GM18499 (cell line): ENCODE measurements at regions not wholly inside any gene's neighbourhood (a gene's known extent, or its start where the extent isn't known, plus 50 kb on each side); places are given as distances from the start of the nearest gene placed in this dataset.
"Not testable (repeated sequence)": the region's sequence is repeated elsewhere in the genome, so short reads cannot be mapped to it uniquely, and the experiment has no call there.

ENCODE experiments used
- ATAC-seq: cut with Tn5 transposase; IDR thresholded peaks from one replicate; pipeline ENCODE4 v1.9.1; 2021; ENCODE audit warnings: moderate number of reproducible peaks; ENCODE audit not compliant: insufficient read depth, unreplicated experiment

DNA sequence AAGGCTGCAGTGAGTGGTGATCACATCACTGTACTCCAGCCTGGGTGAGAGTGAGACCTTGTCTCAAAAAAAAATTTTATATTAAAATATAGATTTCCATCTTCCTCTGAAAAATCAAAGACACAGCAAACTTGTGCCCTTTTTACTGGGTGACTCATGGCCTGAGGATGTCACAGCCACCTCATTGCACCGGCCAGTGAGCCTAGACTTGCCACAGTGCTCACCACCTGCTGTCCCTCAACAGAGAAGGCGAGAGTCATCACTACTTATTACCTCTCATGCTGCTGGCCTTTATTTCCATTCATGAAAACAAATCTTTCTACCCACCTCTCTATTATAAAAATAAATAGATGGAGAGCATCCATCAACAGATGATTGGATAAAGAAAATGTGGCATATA, 295.8 kb downstream of the PREX1 start:
- no peak for ATAC-seq

DNA sequence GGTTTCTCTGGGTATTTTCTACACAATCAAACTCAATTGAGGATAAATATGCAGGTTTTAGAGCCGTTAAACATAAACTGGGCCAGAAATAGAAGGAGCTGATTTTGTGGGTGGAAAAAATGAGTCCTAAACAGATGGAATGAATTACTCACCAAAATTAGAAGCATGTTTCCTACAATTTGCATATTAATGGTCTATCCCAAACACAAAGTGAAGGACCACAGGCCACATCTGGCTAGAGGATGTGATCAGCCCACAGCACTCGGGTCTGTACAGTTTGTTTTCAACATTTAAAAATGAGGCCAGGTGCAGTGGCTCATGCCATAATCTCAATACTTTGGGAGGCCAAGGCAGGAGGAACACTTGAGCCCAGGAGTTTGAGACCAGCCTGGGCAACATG, 296.3 kb downstream of the PREX1 start:
- ATAC-seq = no peak

DNA sequence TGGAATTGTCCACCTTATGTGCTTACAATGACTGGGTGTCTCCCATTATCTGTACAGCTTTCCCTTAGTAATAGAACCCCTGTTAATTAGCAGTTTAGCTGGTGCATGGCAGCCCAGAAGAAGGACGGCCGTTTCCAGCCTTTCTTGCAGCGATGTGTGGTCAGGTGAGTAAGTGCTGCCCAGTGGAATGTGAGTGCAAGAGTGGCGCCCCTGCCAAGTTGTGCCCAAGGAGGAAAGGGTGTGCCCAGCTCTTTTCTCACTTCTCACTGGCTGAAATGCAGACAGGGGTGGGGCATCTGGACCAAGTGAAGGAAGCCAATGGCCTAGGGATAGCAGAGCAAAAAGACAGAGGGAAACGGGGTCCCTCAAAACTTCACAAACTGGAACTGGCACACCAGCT, 296.8 kb downstream of the PREX1 start:
- ATAC-seq = no peak

DNA sequence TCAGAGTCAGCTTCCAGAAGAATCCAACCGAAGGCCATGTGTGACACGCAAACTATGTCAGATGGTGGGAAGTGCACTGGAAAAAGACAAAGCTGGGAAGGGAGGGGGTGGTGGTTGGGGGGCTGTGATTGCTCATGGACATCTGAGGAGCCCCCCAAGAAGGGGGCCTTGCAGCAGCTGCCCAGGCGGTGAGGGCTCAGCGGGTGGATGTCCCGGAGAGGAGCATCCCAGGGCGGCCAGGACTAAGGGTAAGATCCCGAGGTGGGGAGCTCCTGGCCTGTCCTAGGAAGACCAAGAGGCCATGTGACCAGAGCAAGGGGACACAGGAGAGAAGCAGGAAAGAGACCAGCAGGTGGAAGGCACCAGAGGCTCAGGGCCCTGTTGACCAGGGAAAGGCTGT, 299.5 kb downstream of the PREX1 start:
- ATAC-seq = no peak

GRCh38 chr20:48527771-48528170, 300.0 kb downstream of the PREX1 start:
- ATAC-seq = no peak

DNA sequence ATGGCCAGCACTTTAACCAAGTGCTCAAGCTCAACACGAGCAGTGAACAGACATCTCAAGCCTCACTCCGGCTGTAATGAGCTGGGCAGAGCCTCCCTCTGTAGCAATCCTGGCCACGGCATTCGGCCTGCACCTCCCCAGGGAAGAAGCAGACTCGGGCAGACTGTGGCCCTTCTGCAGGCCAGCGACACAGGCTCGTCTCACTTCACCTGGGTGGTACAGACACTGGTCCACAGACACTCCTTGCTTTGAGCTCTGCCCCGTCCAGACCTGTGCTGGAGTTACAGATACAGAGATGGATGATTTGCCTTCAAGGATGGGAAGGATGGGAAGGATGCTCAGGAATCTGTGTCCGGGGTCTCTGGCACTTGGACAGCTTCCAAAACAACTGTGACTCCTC, 300.9 kb downstream of the PREX1 start:
- ATAC-seq = no peak

DNA sequence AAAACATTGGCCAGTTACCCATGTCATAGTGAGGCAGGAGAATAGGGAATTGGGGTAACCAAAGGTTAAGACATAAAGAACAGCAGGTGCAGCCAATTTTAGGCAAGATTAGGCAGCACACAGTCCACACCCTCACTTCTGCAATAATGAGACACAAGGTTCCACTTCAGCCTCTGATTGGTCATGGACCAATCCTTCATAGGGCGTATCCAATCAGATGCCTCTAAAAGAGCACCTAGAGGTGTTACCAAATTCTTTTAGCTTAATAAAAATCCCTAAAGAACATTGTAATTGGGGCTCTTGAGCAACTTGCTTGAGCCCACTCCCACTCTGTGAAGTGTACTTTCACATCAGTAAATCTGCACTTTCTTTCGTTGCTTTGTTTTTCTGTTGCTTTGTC, 302.4 kb downstream of the PREX1 start:
- no peak for ATAC-seq

DNA sequence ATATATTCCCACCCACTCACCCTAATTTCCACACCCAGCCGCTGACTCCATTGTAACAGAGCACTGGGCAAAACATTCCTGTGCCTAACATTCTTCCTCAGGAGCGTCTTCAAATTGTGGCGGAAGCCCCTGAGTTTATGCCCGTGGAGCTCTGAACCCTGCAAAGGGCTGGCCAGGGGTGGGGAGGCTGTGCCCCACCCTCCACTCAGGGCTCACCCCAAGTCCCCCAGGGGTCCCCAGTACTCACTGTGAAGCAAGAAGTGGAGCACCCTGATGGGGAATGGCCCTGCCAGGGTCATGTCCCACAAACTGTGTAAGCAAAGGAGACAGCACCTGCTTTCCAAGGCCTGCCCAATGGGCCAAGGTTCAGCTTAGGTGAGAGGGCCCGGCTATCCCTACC, 303.2 kb downstream of the PREX1 start:
- no peak for ATAC-seq

GRCh38 chr20:48523191-48523995, 304.4 kb downstream of the PREX1 start:
- ATAC-seq = no peak

DNA sequence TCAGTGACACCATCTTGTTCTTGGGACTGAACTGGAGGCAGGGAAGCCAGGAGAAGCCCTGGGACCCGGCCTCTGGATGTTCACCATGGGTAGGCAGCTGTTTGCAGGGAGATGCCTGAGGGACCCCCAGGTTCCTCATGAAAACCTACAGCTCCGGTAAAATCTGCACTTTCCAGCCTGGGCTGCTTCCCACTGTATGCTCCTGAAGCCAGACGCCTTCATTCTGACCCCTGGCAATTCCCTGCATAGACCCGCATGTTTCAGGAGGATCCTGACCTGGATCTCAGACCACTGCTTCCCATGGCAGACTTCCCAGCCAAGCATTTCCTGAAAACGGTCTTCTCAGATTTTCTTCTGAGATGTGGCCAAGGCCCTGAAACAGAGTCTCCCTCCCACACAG, 306.7 kb downstream of the PREX1 start:
- no peak for ATAC-seq

GRCh38 chr20:48516196-48516595, 311.6 kb downstream of the PREX1 start:
- ATAC-seq = not testable (repeated sequence)

DNA sequence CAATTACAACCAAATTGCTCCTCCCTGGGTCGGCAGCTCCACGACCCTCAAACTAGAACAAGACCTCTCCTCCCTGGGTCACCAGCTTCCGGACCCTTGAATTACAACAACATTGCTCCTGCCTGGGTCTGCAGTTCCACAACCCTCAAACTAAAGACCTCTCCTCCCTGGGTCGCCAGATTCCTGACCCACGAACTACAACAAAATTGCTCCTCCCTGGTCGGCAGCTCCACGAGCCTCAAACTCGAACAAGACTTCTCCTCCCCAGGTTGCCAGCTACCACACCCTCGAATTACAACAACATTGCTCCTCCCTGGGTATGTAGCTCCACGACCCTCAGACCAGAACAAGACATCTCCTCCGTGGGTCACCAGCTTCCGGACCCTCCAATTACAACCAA, 313.2 kb downstream of the PREX1 start:
- ATAC-seq = not testable (repeated sequence)

- ATAC-seq = not testable (repeated sequence)
Measured at GRCh38 chr20:48512539-48512938, 315.3 kb downstream of the PREX1 start.

GRCh38 chr20:48505066-48505465, 322.7 kb downstream of the PREX1 start:
- ATAC-seq = not testable (repeated sequence)

GRCh38 chr20:48503166-48503815, 324.5 kb downstream of the PREX1 start:
- no peak for ATAC-seq

DNA sequence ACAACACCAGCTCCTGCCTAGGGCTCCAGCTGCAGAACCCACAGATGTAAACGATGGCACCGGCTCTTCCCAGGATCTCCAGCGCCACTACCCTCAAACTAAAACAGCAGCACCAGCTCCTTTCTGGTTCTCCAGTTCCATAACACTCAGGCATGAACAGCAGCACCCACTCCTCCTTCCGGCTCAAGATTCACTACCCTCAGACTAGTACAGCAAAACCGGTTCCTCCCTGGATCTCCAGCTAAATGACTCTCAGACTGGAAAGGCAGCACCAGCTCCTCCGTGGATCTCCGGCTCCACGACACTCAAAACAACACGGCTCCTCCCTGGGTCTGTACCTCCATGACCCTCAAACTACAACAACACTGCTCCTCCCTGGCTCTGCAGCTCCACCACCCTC, 325.0 kb downstream of the PREX1 start:
- no peak for ATAC-seq

DNA sequence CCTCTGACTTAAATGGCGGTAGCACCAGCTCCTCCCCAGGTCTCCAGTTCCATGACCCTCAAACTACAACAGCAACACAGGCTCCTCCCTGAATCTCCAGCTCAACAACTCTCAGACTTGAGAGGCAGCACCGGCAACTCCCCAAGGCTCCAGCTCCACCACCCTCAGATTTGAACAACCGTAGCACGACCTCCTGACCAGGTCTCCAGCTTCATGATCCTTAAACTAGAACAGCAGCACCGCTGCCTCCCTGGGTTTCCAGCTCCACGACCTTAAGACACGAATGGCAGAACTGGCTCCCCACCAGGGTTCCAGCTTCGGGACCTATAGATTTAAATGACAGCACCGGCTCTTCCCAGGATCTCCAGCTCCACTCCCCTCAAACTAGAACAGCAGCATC, 325.8 kb downstream of the PREX1 start:
- no peak for ATAC-seq

- not testable (repeated sequence) for ATAC-seq
Measured at GRCh38 chr20:48500900-48501299, 326.9 kb downstream of the PREX1 start.

DNA sequence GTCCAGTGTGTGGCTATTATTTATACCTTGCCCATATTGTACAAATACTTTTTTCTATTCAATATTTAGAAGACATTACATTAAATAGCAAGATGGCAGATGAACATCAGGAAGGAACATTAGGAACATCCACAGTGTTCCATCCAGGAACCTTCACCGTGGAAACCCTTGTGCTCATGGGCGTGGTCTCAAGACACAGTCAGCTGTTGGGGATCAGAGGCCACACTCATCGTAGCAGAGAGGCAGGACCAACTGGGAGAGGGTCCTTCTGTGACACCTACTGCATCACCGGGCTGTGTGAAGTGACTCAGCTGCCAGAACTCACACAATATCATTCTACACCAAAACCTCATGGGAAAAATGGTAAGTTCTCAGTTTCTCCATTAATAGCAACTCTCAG, 328.9 kb downstream of the PREX1 start:
- ATAC-seq = not testable (repeated sequence)

DNA sequence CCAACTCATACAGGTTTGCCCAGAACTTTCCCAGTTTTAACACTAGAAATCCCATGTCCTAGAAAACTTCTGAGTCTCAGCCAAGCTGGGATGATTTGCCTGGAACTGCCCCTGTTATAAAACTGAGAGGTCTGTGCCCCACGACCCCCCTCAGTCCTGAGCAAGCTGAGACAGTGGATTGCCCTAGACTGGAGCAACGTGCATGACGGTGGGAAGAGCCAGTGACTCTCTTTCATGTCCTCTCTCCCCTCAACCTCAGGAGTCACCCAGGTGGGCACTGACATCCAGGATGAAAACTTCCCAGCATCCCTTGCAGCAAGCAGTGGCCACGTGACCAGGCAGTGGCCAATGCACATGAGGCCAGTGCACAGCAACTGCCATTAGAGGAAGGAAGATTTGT, 329.7 kb downstream of the PREX1 start:
- not testable (repeated sequence) for ATAC-seq

- no peak for ATAC-seq
Measured at GRCh38 chr20:48493966-48494365, 333.8 kb downstream of the PREX1 start.

DNA sequence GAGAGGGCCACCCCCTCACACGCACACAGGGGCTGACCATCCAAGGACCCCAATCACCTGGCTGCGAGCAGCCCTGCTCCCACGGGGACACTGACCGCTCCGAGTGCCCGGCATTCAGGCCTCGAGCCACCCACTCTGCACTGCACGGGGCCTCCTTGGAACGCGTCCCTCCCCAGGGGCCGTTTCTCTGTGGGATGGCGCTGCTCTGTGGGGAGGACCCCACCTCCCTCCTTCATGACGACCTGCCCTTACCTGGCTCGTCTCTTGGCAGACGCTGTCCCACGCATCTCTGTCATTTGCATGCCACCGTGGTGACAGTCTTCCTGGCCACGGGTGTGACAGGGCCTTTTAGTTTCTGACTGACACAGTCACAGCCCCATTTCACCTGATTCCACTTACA, 334.5 kb downstream of the PREX1 start:
- ATAC-seq = not testable (repeated sequence)
